ENCODE measurements at regions not wholly inside any gene's neighbourhood (a gene's known extent, or its start where the extent isn't known, plus 50 kb on each side); places are given as distances from the start of the nearest gene placed in this dataset.
A peak's percentile ranks its signal among the peaks of the same experiment; 100 is the strongest.
"Not testable (repeated sequence)": the region's sequence is repeated elsewhere in the genome, so short reads cannot be mapped to it uniquely, and the experiment has no call there.

DNA sequence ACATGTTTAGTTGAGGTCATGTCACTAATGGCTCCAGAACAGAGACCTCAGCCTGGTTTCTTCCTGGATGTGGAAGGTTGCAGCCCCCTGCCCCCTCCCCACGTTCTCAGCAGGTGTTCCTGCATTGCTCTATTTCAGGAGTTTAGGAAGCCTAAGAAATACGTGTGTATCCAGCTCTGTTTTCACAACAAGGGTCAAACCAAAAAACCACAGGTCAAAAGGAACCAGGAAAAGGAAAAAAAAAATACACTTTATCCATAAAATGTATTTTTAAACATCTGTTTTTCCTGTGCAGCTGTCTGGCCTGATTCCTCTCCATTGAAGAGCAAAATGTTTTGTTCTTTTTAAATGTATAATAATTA is 107.9 kb upstream of the PLEKHG1 start:
- DNase-seq (ENCODE audit: low spot score): no peak
- POLR2A ChIA-PET: no interaction called here
- Histone ChIP-seq H3K4me2 (ENCODE audit: low read length) (no peak overlapping the region), H3K4me1 (ENCODE audit: insufficient read depth, low read length, poor library complexity, severe bottlenecking) (no peaks in the 10 kb centered on the region), H3K9me2 (ENCODE audit: insufficient read depth, low read length) (no peaks in the 10 kb centered on the region), H2AFZ (ENCODE audit: low read length) (no peak overlapping the region), H3K9me3 (ENCODE audit: low read length) (no peaks in the 10 kb centered on the region), H4K20me1 (ENCODE audit: insufficient read depth, low read length) (no peaks in the 10 kb centered on the region), H3K36me3 (ENCODE audit: insufficient read depth, low read length) (no peaks in the 10 kb centered on the region), H3K79me2 (ENCODE audit: insufficient read depth, low read depth, low read length) (no peaks in the 10 kb centered on the region), H3K4me3 (ENCODE audit: low read depth, low read length, poor library complexity, severe bottlenecking) (no peak overlapping the region), H3K27ac (ENCODE audit: low read depth, low read length, poor library complexity, severe bottlenecking) (no peak overlapping the region)
- CTCF ChIA-PET (ENCODE audit: unreplicated experiment): no interaction called here
- no peak for TF ChIP-seq EZH2phosphoT487 (IDR thresholded peaks at IDR 0.05; ENCODE audit: borderline replicate concordance, low read depth, low read length)
- TF ChIP-seq, protein P1, sequence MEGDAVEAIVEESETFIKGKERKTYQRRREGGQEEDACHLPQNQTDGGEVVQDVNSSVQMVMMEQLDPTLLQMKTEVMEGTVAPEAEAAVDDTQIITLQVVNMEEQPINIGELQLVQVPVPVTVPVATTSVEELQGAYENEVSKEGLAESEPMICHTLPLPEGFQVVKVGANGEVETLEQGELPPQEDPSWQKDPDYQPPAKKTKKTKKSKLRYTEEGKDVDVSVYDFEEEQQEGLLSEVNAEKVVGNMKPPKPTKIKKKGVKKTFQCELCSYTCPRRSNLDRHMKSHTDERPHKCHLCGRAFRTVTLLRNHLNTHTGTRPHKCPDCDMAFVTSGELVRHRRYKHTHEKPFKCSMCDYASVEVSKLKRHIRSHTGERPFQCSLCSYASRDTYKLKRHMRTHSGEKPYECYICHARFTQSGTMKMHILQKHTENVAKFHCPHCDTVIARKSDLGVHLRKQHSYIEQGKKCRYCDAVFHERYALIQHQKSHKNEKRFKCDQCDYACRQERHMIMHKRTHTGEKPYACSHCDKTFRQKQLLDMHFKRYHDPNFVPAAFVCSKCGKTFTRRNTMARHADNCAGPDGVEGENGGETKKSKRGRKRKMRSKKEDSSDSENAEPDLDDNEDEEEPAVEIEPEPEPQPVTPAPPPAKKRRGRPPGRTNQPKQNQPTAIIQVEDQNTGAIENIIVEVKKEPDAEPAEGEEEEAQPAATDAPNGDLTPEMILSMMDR (conservative IDR thresholded peaks at IDR 0.05; ENCODE audit: low read length): no peak
- intact Hi-C loops (cut with micrococcal nuclease; ENCODE audit: unreplicated experiment): no loop called here
- no TSS peak for BruUV-seq (replicated peaks)

DNA sequence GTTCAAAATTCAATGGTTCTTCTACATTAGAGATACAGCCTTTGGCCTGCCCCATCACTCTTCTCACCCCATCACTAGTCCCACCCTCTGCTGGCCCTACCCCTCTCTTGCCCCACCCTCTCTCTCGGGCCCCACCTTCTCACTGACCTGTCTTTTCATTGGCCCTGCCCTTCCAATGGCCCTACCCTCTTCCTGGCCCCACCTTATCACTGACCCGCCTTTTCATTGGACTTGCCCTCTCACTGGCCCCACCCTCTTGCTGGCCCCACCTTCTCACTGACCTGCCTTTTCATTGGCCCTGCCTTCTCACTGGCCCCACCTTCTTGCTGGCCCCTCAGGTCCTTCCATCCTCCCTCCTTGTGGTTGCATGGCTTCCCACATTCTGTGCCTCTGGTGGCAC is 107.2 kb upstream of the PLEKHG1 start:
- H3K4me2 ChIP-seq (ENCODE audit: low read length): no peak overlapping the region
- no peak overlapping the region for H3K27ac ChIP-seq (ENCODE audit: low read depth, low read length, poor library complexity, severe bottlenecking)
- H3K4me1 ChIP-seq (ENCODE audit: insufficient read depth, low read length, poor library complexity, severe bottlenecking): no peaks in the 10 kb centered on the region
- CTCF ChIA-PET (ENCODE audit: unreplicated experiment): no interaction called here
- TF ChIP-seq EZH2phosphoT487 (IDR thresholded peaks at IDR 0.05; ENCODE audit: borderline replicate concordance, low read depth, low read length): no peak
- TF ChIP-seq, protein P1 (conservative IDR thresholded peaks at IDR 0.05; ENCODE audit: low read length): no peak
- intact Hi-C loops (cut with micrococcal nuclease; ENCODE audit: unreplicated experiment): no loop called here
- POLR2A ChIA-PET: interaction anchor here (1.5 kb wide), 1 partner anchor 13 kb away, joined by 4 read pairs; no protein-coding TSS in a partner anchor
- DNase-seq (ENCODE audit: low spot score): peak; percentile 15
- H4K20me1 ChIP-seq (ENCODE audit: insufficient read depth, low read length): no peaks in the 10 kb centered on the region
- no peaks in the 10 kb centered on the region for H3K36me3 ChIP-seq (ENCODE audit: insufficient read depth, low read length)
- no peaks in the 10 kb centered on the region for H3K9me3 ChIP-seq (ENCODE audit: low read length)
- no peak overlapping the region for H3K4me3 ChIP-seq (ENCODE audit: low read depth, low read length, poor library complexity, severe bottlenecking)
- no peak overlapping the region for H2AFZ ChIP-seq (ENCODE audit: low read length)
- no peaks in the 10 kb centered on the region for H3K9me2 ChIP-seq (ENCODE audit: insufficient read depth, low read length)
- no peaks in the 10 kb centered on the region for H3K79me2 ChIP-seq (ENCODE audit: insufficient read depth, low read depth, low read length)
- BruUV-seq (replicated peaks): no TSS peak

GRCh38 chr6:150492941-150493340 is 106.7 kb upstream of the PLEKHG1 start:
- no peak overlapping the region for H2AFZ ChIP-seq (ENCODE audit: low read length)
- no peaks in the 10 kb centered on the region for H3K36me3 ChIP-seq (ENCODE audit: insufficient read depth, low read length)
- TF ChIP-seq, protein P1 (conservative IDR thresholded peaks at IDR 0.05; ENCODE audit: low read length): no peak
- no peak for TF ChIP-seq EZH2phosphoT487 (IDR thresholded peaks at IDR 0.05; ENCODE audit: borderline replicate concordance, low read depth, low read length)
- H3K9me3 ChIP-seq (ENCODE audit: low read length): no peaks in the 10 kb centered on the region
- BruUV-seq (replicated peaks): no TSS peak
- H3K27ac ChIP-seq (ENCODE audit: low read depth, low read length, poor library complexity, severe bottlenecking): no peak overlapping the region
- CTCF ChIA-PET (ENCODE audit: unreplicated experiment): no interaction called here
- H3K79me2 ChIP-seq (ENCODE audit: insufficient read depth, low read depth, low read length): no peaks in the 10 kb centered on the region
- POLR2A ChIA-PET: interaction anchor here (1.5 kb wide), 1 partner anchor 12 kb away, joined by 4 read pairs; no protein-coding TSS in a partner anchor
- H3K9me2 ChIP-seq (ENCODE audit: insufficient read depth, low read length): no peaks in the 10 kb centered on the region
- no peak overlapping the region for H3K4me2 ChIP-seq (ENCODE audit: low read length)
- intact Hi-C loops (cut with micrococcal nuclease; ENCODE audit: unreplicated experiment): no loop called here
- DNase-seq (ENCODE audit: low spot score): no peak
- H3K4me3 ChIP-seq (ENCODE audit: low read depth, low read length, poor library complexity, severe bottlenecking): no peak overlapping the region
- no peaks in the 10 kb centered on the region for H4K20me1 ChIP-seq (ENCODE audit: insufficient read depth, low read length)
- H3K4me1 ChIP-seq (ENCODE audit: insufficient read depth, low read length, poor library complexity, severe bottlenecking): no peaks in the 10 kb centered on the region

- DNase-seq (ENCODE audit: low spot score); H4K20me1 ChIP-seq (ENCODE audit: insufficient read depth, low read length); H3K4me1 ChIP-seq (ENCODE audit: insufficient read depth, low read length, poor library complexity, severe bottlenecking); CTCF ChIA-PET (ENCODE audit: unreplicated experiment); H3K27ac ChIP-seq (ENCODE audit: low read depth, low read length, poor library complexity, severe bottlenecking); BruUV-seq (replicated peaks); intact Hi-C loops (cut with micrococcal nuclease; ENCODE audit: unreplicated experiment); H3K79me2 ChIP-seq (ENCODE audit: insufficient read depth, low read depth, low read length); H3K4me2 ChIP-seq (ENCODE audit: low read length); H3K4me3 ChIP-seq (ENCODE audit: low read depth, low read length, poor library complexity, severe bottlenecking); H3K9me2 ChIP-seq (ENCODE audit: insufficient read depth, low read length); H3K36me3 ChIP-seq (ENCODE audit: insufficient read depth, low read length); H3K9me3 ChIP-seq (ENCODE audit: low read length); H2AFZ ChIP-seq (ENCODE audit: low read length): not testable (repeated sequence)
- POLR2A ChIA-PET: interaction anchor here (0.6 to 1.5 kb wide), 2 partner anchors 11 to 87 kb away, joined by 4 read pairs; no protein-coding TSS in a partner anchor
These were observed 106.1 kb upstream of the PLEKHG1 start for GRCh38 chr6:150493552-150493951.

All from OCI-LY7 (cell line).